HCT116 (cell line): ENCODE measurements at regions not wholly inside any gene's neighbourhood (a gene's known extent, or its start where the extent isn't known, plus 50 kb on each side); places are given as distances from the start of the nearest gene placed in this dataset.

ENCODE experiments used
- ATAC-seq: fragments of 200-7000 bp; cut with Tn5 transposase; 2 replicates; pipeline ENCODE4 v1.9.1; 2020; ENCODE audit warnings: mild to moderate bottlenecking, moderate library complexity
- BruUV-seq: library from RNA; stranded (reverse); fragments of 400-500 nt; replicated peaks from 2 replicates; lab custom pipeline; 2021; lab: Mats Ljungman, UMichigan
- CTCF ChIA-PET: fragments of 300-600 bp; sonication (Branson Sonifier 250); formaldehyde crosslinking; loops from one replicate; lab custom pipeline; 2021; ENCODE audit warnings: antibody characterized with exemption; lab: Charles Lee
- POLR2A ChIA-PET: fragments of 300-600, 350-600 bp; sonication (Branson Sonifier 250); formaldehyde crosslinking; loops from one replicate; lab custom pipeline; 2021; ENCODE audit warnings: antibody characterized with exemption; lab: Charles Lee
- RAD21 ChIA-PET, 2 experiments: fragments of 300-600 bp; sonication (Branson Sonifier 250); formaldehyde crosslinking; loops; one replicate each; lab custom pipeline; 2023; ENCODE audit warnings: low total read pairs in 2 of 2; ENCODE audit not compliant: uncharacterized antibody in 2 of 2, unreplicated experiment in 2 of 2, low non-redundant PET in 1 of 2; lab: Charles Lee
- DNase-seq: peaks from one replicate; pipeline ENCODE4 v3.0.0-alpha.2; 2010; ENCODE audit warnings: low read depth, low spot score
- H2AFZ ChIP-seq: fragments of 200-600 bp; shearing (Covaris generic), sonication (generic); 2 replicates; pipeline ENCODE4 v1.6.1; 2017; ENCODE audit warnings: low read depth, mixed run types, mixed read lengths, antibody characterized with exemption, low read length; ENCODE audit not compliant: poor library complexity, severe bottlenecking
- H3K27ac ChIP-seq: 2 replicates; pipeline ENCODE4 v1.5.1; 2012; ENCODE audit warnings: low read depth, low read length
- H3K27me3 ChIP-seq: fragments of 200-600 bp; sonication (generic); 2 replicates; pipeline ENCODE4 v1.6.1; 2016; ENCODE audit warnings: mixed run types, low read length, mixed read lengths; ENCODE audit not compliant: insufficient read depth
- H3K36me3 ChIP-seq, 2 experiments: fragments of 200-500 bp in 1 of 2; fragments of 200-600 bp in 1 of 2; sonication (Bioruptor generic) in 1 of 2; sonication (generic) in 1 of 2; 2 replicates each; pipeline versions ENCODE4 v1.5.1 to v1.6.1; 2014 to 2016; ENCODE audit warnings: low read length in 2 of 2, inconsistent platforms in 1 of 2, mixed read lengths in 1 of 2, mixed run types in 1 of 2; ENCODE audit not compliant: insufficient read depth in 2 of 2, control insufficient read depth in 1 of 2
- H3K4me1 ChIP-seq, 2 experiments: fragments of 200-600 bp in 1 of 2; sonication (generic) in 1 of 2; 2 replicates each; pipeline versions ENCODE4 v1.5.1 to v1.6.1; 2012 to 2017; ENCODE audit warnings: low read length in 2 of 2, inconsistent platforms in 1 of 2, mild to moderate bottlenecking in 1 of 2, mixed read lengths in 1 of 2, mixed run types in 1 of 2, moderate library complexity in 1 of 2; ENCODE audit not compliant: insufficient read depth in 2 of 2, control insufficient read depth in 1 of 2
- H3K4me2 ChIP-seq: fragments of 200-600 bp; sonication (generic); 2 replicates; pipeline ENCODE4 v1.6.1; 2017; ENCODE audit warnings: mixed run types, low read length, mixed read lengths
- H3K4me3 ChIP-seq, 2 experiments: fragments of 200-600 bp in 1 of 2; sonication (generic) in 1 of 2; replicated peaks in 1 of 2; 2 replicates each; pipeline ENCODE4 v1.5.1; 2011 to 2016; ENCODE audit warnings: low read length in 2 of 2, control low read depth in 1 of 2, low read depth in 1 of 2, mild to moderate bottlenecking in 1 of 2, mixed read lengths in 1 of 2, mixed run types in 1 of 2
- H3K79me2 ChIP-seq: fragments of 200-600 bp; sonication (generic); 2 replicates; pipeline ENCODE4 v1.6.1; 2017; ENCODE audit warnings: mild to moderate bottlenecking, mixed run types, low read length, moderate library complexity, mixed read lengths; ENCODE audit not compliant: insufficient read depth
- H3K9ac ChIP-seq: fragments of 200-600 bp; sonication (generic); 2 replicates; pipeline ENCODE4 v1.6.1; 2016; ENCODE audit warnings: low read length, mixed read lengths
- H3K9me2 ChIP-seq: fragments of 200-600 bp; sonication (generic), shearing (Covaris generic); 2 replicates; pipeline ENCODE4 v1.6.1; 2017; ENCODE audit warnings: mixed run types, mild to moderate bottlenecking, moderate library complexity; ENCODE audit not compliant: insufficient read depth
- H3K9me3 ChIP-seq, 2 experiments: fragments of 200-500 bp in 1 of 2; fragments of 200-600 bp in 1 of 2; sonication (Bioruptor generic) in 1 of 2; sonication (generic) in 1 of 2; 2 replicates each; pipeline ENCODE4 v1.6.1; 2014 to 2017; ENCODE audit warnings: low read length in 2 of 2, mixed read lengths in 2 of 2, inconsistent platforms in 1 of 2, low read depth in 1 of 2, mild to moderate bottlenecking in 1 of 2, mixed run types in 1 of 2, moderate library complexity in 1 of 2; ENCODE audit not compliant: control insufficient read depth in 1 of 2, insufficient read depth in 1 of 2
- H4K20me1 ChIP-seq: fragments of 200-600 bp; sonication (generic), shearing (Covaris generic); 2 replicates; pipeline ENCODE4 v1.6.1; 2017; ENCODE audit warnings: mixed run types, mild to moderate bottlenecking, moderate library complexity; ENCODE audit not compliant: insufficient read depth
- EGR1 ChIP-seq: IDR thresholded peaks from 2 replicates; pipeline ENCODE4 v1.6.1; 2012; ENCODE audit warnings: low read depth
- ELF1 ChIP-seq: IDR thresholded peaks from 2 replicates; pipeline ENCODE4 v1.6.1; 2012; ENCODE audit warnings: low read depth, borderline replicate concordance
- EZH2phosphoT487 ChIP-seq: fragments of 200-600 bp; IDR thresholded peaks from 2 replicates; pipeline ENCODE4 v1.6.1; 2018; ENCODE audit warnings: antibody characterized with exemption, borderline replicate concordance
- JUND ChIP-seq: IDR thresholded peaks from 2 replicates; pipeline ENCODE4 v1.6.1; 2012
- MAX ChIP-seq: IDR thresholded peaks from 2 replicates; pipeline ENCODE4 v1.6.1; 2012
- POLR2AphosphoS5 ChIP-seq: IDR thresholded peaks from 2 replicates; pipeline ENCODE4 v1.6.1; 2011; ENCODE audit warnings: mild to moderate bottlenecking, low read depth, low read length, moderate library complexity
- SIN3A ChIP-seq: IDR thresholded peaks from 2 replicates; pipeline ENCODE4 v1.6.1; 2012; ENCODE audit warnings: low read depth
- TCF7L2 ChIP-seq: IDR thresholded peaks from 2 replicates; pipeline ENCODE4 v1.7.0; 2011; ENCODE audit warnings: borderline replicate concordance, inconsistent platforms; ENCODE audit not compliant: insufficient read depth, insufficient read length; ENCODE audit errors: extremely low read depth
- YY1 ChIP-seq: IDR thresholded peaks from 2 replicates; pipeline ENCODE4 v1.6.1; 2011; ENCODE audit warnings: low read length, low read depth, moderate library complexity, mild to moderate bottlenecking; ENCODE audit not compliant: insufficient replicate concordance; ENCODE audit errors: extremely low read depth
- ZBTB33 ChIP-seq: IDR thresholded peaks from 2 replicates; pipeline ENCODE4 v1.6.1; 2011; ENCODE audit warnings: mild to moderate bottlenecking, low read length, moderate library complexity; ENCODE audit not compliant: insufficient replicate concordance; ENCODE audit errors: extremely low read depth
- ZNF274 ChIP-seq: fragments of 200-500 bp; sonication (Bioruptor generic); IDR thresholded peaks from 2 replicates; pipeline ENCODE4 v1.6.1; 2014; ENCODE audit warnings: mild to moderate bottlenecking, low read depth, low read length, inconsistent platforms
- intact Hi-C: fragments of 100-400 bp; cut with micrococcal nuclease; formaldehyde crosslinking; loops from 2 replicates; pipeline ENCODE4 v1.10.0; 2022

- Histone ChIP-seq H3K27me3 (peaks cover 41% of the 10 kb centered on the region), H3K4me1 (no peaks in the 10 kb centered on the region), H2AFZ (no peak overlapping the region), H3K4me3 (no peak overlapping the region), H3K4me2 (no peak overlapping the region), H3K9ac (no peak overlapping the region), H4K20me1 (no peaks in the 10 kb centered on the region), H3K27ac (no peak overlapping the region), H3K36me3 (no peaks in the 10 kb centered on the region), H3K79me2 (no peaks in the 10 kb centered on the region), H3K9me2 (no peaks in the 10 kb centered on the region), H3K9me3 (no peaks in the 10 kb centered on the region)
- ChIA-PET CTCF (no interaction called here), RAD21 (no interaction called here), POLR2A (no interaction called here)
- TF ChIP-seq JUND (no peak), ZNF274 (no peak), EZH2phosphoT487 (no peak), YY1 (no peak), ELF1 (no peak), MAX (no peak), SIN3A (no peak), POLR2AphosphoS5 (no peak), ZBTB33 (no peak), TCF7L2 (no peak), EGR1 (no peak)
- BruUV-seq: no TSS peak
- intact Hi-C loops: no loop called here
- no peak for DNase-seq
- no peak for ATAC-seq
Observed at GRCh38 chr21:32163386-32163785, 115.5 kb downstream of the MIS18A start.
